HG02884 (cell line): ENCODE measurements at regions not wholly inside any gene's neighbourhood (a gene's known extent, or its start where the extent isn't known, plus 50 kb on each side); places are given as distances from the start of the nearest gene placed in this dataset.
A peak's percentile ranks its signal among the peaks of the same experiment; 100 is the strongest.

Experiments
- ATAC-seq: cut with Tn5 transposase; IDR thresholded peaks from one replicate; pipeline ENCODE4 v1.9.1; 2021; ENCODE audit warnings: mild to moderate bottlenecking, moderate library complexity; ENCODE audit not compliant: unreplicated experiment

DNA sequence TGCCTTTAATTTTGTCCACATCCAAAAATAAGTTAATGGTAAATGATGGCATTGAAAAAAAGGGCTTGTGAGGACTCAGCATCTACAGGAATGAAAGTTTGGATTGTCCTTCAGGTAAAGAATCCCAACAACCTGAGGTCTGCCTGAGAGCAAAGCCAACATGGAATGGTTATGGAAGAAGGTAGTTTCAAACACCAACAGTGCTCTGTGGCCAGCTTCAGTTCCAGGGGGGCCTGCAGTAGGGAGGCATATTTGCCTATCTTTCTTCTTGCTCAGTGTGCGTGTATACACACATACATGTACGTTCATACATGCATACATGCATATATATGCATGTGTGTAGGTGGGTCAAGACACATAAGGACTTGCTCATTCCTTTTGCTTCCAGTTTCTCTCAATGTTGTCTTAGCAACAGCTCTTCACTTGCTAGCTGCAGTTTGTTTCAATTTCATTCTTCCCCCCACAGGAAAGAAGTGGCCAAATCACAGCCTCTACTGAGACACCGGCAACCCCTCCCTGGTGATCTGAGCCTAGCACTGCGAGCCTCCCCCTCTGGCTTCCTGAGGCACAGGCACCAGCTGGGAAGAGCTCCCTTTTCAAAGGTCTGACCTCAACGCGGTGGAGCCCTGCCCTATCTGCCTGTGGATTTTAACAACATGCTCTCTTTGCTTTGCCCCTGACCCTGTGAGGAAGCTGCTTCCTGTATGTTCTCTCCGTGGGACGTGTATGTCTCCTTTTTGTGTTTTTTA lies 146.2 kb downstream of the KLF13 start:
- ATAC-seq = peak; percentile 92

GRCh38 chr15:31473385-31474058 lies 146.9 kb downstream of the KLF13 start:
- peak; percentile 17 for ATAC-seq

DNA sequence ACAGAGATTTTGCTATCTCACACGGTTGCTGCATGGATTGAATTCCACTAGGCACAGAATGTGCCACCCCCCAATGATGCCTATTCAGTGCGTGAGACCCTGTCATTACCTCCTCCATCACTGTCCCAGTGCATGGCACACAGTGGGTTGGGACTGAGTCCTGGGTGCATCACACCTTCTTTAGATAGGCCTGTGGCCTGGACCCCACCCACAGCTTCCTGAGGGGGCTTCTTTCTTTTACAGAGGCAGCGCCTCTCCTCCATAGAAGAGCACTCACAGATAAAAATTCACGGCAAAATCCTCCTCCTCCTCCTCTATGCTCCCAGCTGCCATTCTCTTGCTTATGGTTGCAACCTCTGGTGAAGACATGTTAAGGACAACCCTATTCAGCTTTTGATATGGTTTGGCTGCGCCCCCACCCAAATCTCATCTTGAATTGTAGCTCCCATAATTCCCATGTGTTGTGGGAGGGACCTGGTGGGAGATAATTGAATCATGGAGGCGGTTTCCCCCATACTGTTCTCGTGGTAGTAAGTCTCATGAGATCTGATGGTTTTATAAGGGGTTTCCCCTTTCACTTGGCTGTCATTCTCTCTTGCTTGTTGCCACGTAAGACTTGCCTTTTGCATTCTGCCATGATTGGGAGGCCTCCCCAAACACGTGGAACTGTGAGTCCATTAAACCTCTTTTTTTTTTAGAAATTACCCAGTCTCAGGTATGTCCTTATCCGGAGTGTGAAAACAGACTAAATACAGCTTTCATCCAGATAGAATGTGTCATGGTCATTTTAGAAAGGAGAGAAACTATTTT lies 147.6 kb downstream of the KLF13 start:
- ATAC-seq = no peak

DNA sequence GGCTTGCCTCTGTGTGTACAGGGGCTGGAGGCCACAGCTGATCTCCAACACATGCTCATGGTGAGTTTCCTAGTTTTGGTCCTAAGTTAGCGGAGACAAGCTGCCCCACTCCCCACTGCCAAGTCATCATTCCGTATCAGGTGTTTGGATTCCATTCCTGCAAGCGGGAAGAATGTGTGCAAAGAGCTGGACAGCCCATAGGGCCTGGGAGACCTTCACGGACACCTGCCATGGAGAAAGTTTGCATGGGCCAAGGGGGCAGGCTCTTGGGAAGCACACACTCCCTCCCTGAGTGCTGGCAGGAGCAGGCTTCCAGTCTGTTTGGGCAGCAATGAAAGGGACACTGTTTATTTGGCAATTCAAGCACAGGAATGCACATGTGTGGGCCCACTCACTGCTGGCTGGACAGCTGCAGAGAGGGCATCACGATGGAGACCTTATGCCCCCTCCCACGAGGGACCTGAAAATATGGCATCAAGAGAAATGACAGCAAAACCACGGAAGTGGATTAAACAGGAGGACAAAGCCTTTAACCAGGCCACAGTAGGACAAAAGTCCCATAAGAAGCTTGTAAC lies 149.7 kb downstream of the KLF13 start:
- no peak for ATAC-seq

GRCh38 chr15:31476866-31477265 lies 150.2 kb downstream of the KLF13 start:
- ATAC-seq = no peak

DNA sequence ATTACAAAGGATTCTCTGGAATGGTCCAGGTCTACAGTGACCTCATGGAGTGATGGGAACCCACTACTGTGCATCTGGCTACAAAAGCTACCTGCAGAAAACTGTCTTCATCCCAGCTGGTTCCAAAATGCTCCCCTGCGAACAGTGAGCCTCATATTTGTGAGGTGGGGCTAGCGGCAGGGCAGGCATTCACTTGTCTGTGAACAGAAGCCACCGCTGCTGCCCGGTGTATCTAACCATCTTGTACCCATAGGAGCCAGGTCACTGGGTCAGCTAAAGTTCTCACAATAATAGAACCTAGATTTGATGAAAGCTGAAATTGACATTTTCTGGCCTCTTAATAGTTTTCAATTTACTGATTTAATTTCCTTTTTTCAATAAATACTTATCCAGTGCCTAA lies 150.7 kb downstream of the KLF13 start:
- no peak for ATAC-seq

GRCh38 chr15:31477851-31478701 lies 151.4 kb downstream of the KLF13 start:
- ATAC-seq = no peak

DNA sequence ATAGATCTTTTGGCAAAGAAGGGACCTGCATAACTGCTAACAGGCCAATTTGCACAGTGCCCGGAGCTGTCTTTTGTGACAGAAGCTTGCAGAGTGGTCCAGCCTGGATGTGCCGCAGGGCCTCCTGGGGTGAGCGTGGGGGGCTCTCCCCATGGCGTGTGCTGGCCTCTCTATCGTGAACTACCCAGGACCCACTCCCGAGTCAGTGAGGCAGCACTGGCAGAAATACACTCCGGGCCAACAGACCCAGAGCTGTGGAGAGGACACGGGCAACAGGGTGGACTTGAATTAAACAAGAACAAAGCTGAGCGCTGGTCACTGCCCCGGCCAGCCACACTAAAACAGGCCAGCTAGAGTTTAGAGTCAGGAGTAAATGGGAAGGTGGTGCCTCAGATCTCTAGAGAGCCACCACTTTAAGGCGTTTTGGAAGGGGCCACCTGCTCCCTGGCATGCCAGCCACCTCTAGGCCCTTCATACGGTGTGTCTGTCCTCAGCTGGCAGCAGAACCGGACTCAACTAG lies 152.1 kb downstream of the KLF13 start:
- ATAC-seq = no peak

GRCh38 chr15:31480356-31481025 lies 153.9 kb downstream of the KLF13 start:
- ATAC-seq = no peak

DNA sequence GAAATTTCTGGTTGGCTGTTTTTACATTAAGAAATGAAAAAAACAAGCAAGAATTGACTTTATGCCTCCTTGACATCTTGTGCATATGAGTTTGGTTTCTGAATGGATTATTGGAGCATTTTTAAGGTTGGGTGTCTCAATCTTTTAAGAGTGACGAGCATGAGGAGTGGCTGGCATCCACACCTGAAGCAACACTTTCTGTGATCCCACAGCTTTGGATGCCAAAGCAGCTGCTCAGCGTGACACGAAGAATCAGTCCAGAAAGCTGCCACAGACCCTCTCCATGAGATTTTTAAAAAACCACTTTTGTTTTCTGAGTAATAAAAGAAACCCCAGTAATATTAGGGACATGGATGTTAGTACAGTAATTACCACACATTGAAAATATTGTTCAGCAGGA lies 154.5 kb downstream of the KLF13 start:
- ATAC-seq = no peak

DNA sequence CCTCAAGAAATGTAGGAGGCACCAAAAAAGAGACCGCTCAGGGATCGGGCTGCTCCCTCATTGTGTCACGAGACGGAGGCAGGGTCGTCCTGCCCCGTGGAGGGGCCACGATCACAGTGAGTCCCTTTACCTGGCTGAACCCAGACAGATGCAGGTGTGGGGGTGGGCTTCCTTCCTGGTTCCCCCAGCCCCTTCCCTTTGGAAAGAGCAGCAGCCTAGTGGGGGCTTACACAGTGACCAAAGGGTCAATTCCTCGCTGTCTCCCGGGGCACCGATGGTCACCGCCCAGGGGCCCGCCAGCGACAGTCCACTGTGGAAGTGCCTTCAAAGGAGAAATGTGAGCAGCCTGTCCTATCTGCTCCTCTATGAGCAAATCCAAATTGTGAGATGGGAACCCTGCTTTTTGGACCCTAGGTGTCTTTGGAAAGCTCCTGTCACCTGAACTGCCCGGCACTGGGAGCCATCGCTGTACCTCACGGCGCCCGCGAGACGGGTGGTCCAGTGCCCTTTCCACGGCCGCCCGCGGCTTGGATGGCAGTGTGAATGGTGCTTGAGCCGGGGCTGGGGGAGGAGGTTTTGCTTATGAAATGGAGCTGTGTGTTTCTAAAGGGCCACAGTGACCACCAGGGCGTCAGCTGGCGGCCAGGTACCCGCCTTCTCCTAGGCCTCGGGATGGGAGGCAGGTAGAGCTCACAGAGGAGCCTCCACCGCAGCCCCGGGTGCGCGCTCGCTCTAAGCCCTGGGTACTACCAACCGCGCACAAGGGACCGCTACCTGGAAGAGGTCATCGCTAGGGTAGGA lies 155.7 kb downstream of the KLF13 start:
- ATAC-seq = no peak

- no peak for ATAC-seq
These were observed 156.7 kb downstream of the KLF13 start for GRCh38 chr15:31483053-31483985.

GRCh38 chr15:31483986-31484951 lies 157.6 kb downstream of the KLF13 start:
- ATAC-seq = no peak

GRCh38 chr15:31484986-31485385 lies 158.4 kb downstream of the KLF13 start:
- no peak for ATAC-seq

GRCh38 chr15:31485431-31485830 lies 158.8 kb downstream of the KLF13 start:
- ATAC-seq = no peak

GRCh38 chr15:31485911-31486461 lies 159.4 kb downstream of the KLF13 start:
- no peak for ATAC-seq
